H4 (cell line): ENCODE measurements at regions not wholly inside any gene's neighbourhood (a gene's known extent, or its start where the extent isn't known, plus 50 kb on each side); places are given as distances from the start of the nearest gene placed in this dataset.
"Not testable (repeated sequence)": the region's sequence is repeated elsewhere in the genome, so short reads cannot be mapped to it uniquely, and the experiment has no call there.

Source experiments
- DNase-seq: peaks from one replicate; pipeline ENCODE4 v3.0.0-alpha.2; 2015; ENCODE audit warnings: low spot score

- peak; percentile 54 for DNase-seq
These were observed 943.3 kb upstream of the FANCL start for GRCh38 chr2:59184276-59185020.

GRCh38 chr2:59183070-59183469 is 941.9 kb upstream of the FANCL start:
- DNase-seq = no peak

- DNase-seq = peak; percentile 42
These were observed 941.1 kb upstream of the FANCL start for GRCh38 chr2:59182249-59182648.

DNA sequence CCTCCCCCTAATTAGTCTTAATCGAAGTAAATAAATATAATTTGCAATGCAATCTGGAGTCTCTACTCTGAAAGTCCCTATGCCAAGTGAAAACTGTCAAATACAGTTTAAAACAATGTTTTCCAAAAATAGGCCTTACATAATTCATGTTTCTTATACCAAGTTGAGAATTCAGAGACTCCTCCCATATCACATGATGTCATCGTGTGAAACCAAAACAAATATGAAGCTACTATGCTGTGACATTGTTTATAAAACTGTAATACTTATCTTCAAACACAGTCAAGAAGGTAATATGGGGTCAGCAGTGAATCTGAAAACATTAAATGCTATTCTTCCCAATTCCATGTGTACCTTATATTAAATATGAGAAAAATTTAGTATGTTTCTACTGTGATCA is 940.2 kb upstream of the FANCL start:
- DNase-seq = no peak

DNA sequence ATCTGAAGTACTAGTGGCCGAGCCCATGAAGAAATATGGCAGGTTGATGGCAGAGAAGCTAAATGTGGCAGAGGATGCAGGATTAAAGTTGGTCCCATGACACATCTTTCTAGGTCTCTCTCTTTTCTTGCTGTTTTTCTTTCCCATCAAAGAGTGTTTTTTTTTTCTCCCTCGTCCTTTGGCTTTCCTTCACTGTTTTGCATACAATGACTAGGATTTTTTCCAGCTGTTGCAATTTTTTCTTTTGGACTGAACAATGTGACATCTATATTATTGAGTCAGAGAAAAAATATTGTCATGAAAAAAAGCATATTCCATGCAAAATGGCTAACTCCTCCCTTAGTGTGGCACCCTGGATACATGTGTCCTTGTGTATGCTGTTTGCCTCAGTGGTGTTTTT is 939.5 kb upstream of the FANCL start:
- DNase-seq = no peak

- no peak for DNase-seq
These were observed 939.0 kb upstream of the FANCL start for GRCh38 chr2:59180111-59180510.

- DNase-seq = no peak
These were observed 936.6 kb upstream of the FANCL start for GRCh38 chr2:59177748-59178147.

GRCh38 chr2:59176737-59177136 is 935.6 kb upstream of the FANCL start:
- DNase-seq = no peak

- no peak for DNase-seq
These were observed 933.6 kb upstream of the FANCL start for GRCh38 chr2:59174536-59175243.

DNA sequence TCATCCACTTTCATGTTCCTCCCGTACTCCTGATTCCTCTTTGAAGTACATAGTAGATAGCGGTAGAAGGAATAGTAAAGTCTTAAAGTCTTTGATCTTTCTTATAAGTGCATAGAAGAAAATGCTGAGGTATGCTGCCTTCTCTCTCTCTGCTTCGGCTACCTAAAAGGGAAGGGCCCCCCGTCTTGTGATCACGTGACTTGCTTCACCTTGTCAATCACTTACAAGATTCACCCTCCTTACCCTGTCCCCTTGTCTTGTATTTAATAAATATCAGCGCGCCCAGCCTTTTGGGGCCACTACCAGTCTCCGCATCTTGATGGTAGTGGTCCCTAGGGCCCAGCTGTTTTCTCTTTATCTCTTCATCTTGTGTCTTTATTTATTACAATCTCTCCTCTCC is 932.2 kb upstream of the FANCL start:
- no peak for DNase-seq

- no peak for DNase-seq
These were observed 929.9 kb upstream of the FANCL start for GRCh38 chr2:59171019-59171418.

GRCh38 chr2:59168766-59169165 is 927.6 kb upstream of the FANCL start:
- no peak for DNase-seq

- DNase-seq = no peak
These were observed 926.4 kb upstream of the FANCL start for GRCh38 chr2:59167514-59167913.

GRCh38 chr2:59157908-59158307 is 916.8 kb upstream of the FANCL start:
- not testable (repeated sequence) for DNase-seq

GRCh38 chr2:59151805-59152204 is 910.7 kb upstream of the FANCL start:
- DNase-seq = no peak

DNA sequence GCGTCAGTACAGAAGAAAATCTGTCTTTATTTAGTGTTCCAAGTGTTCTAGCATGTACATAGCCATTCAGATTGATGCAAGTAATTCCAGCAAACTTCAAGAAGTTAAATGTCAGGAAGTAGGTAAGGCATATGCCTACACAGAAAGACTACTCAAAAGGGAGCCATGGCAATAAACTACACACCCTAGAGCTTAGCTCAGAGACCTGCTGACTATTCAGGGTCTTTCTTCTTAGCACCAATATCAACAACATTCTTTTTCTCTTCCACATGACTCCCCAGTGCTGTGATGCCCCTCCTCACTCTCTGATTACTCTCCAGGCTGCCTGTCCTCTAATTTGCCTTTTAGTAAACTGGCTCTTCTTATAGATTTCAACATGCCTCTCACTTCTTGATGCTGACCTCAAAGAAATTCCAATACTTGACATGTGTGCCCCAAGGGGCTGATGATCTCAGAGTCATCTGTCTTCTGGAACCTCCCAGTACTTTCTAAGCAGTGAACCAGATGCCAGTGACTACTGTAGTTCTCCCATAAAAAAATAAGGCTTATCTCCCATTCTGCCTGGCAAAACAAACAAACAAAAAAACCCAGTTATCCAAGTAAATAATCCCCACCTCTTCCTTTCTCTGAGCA is 909.2 kb upstream of the FANCL start:
- DNase-seq = no peak

DNA sequence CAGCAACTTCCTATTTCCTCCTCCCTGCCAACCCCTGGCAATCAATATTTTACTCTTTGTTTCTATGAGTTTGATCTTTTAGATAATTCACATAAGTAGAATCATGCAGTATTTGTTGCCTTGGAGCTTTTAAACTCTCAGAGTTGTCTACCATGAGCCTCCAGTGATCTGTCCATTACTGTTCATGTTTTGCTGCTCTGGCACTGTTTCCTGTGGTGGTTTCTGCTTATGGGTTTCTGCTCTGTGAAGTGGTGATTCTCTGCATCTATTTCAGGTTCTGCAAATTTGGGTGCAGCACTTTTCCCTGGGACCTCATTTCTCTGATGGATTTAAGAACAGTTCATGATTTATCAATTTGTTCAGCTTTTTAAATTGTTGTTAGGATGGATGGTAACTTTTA is 908.1 kb upstream of the FANCL start:
- no peak for DNase-seq

DNA sequence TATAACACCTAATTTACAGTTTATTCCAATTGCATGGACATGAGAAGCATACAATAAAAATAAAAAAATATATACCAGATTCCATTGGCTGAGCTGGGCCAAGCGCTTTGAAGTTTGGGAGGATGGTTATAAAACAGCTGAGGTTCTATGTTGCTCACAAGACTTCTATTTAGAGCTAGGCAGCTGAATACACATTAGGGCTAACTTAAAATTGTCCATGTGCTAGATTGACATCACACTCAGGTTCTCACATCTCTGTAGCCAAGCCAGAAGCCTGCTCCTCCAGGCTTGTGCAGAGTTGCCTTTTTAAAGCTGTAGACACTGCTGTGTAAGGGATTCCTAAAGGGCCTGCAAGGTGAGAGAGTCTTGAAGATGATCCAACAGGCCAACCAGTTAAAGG is 871.1 kb upstream of the FANCL start:
- DNase-seq = no peak

- DNase-seq = no peak
These were observed 855.8 kb upstream of the FANCL start for GRCh38 chr2:59096973-59097372.

DNA sequence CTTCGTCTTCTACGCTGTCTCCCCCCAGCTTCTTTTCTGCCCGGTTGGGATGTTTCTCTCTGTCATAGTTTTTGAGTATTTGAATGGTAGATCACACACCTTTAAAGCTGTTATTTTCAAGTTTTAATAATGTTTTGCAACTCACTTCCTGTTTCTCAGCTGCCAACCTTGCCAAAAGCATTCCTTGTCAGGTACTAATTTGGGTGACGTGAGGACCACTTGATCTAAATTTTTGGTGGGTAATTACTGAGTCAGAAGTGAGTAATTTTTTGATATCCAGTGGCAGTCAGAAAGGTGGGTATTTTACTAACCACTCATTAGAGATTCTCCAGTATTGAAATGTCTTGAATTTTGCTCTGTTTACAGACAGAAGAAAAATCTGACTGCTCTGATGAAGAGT is 852.4 kb upstream of the FANCL start:
- no peak for DNase-seq

DNA sequence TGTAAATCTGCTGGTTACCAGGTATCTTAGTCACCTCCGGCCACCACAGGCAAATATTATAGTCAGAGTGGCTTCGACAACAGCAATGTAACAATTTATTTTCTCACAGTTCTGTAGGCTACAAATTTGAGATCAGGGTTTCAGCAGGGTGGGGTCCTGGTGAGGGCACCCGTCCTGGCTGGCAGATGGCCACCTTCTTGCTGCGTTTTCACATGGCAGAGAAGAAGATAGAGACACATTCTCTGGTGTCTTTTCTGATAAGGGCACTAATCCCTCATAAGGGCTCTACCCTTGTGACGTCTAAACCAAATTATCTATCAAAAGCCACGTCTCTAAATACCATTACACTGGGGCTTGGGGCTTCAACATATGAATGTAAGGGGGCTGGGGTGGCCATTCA is 843.2 kb upstream of the FANCL start:
- no peak for DNase-seq

DNA sequence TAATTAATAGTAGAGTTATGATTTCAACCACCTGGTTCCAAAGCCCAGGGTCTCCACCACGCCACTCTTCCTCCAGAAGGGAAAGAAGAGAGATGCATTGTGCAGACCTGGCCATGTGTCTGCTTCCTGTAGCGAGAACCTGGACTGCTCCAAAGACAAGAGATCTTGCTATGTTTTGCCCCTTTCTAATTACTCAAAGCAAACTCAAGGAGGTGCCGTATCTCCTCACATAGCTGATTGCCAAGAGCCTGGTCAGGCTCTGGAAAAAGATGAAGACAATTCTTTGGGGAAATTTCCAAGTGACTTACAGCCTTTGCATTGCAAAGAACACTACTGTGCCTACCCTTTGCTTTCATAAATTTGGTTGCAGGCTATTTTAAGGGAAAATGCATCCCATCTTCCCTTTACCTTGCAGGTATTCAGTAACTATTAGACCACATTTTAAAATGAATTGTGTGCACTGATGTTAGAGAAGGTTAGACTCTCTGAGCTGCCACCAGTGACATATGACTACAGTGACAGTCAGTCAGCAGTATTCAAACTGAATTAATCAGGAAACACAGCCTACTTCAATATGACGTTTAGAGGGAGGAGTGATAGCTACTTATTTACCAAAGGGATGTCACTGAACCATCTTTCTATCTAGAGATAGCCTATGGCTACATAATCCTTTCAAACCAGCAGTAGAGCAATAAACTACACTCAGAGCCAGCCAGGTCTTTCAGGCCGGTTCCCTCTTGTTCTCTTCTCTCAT is 842.1 kb upstream of the FANCL start:
- DNase-seq = no peak
